GM06990 (cell line): ENCODE measurements at regions not wholly inside any gene's neighbourhood (a gene's known extent, or its start where the extent isn't known, plus 50 kb on each side); places are given as distances from the start of the nearest gene placed in this dataset.

Experiments
- DNase-seq: peaks from one replicate; pipeline ENCODE4 v3.0.0-alpha.2; 2011; ENCODE audit not compliant: insufficient read length; ENCODE audit errors: extremely low read depth
- H3K27me3 ChIP-seq: replicated peaks from 2 replicates; pipeline ENCODE4 v1.6.0; 2011; ENCODE audit warnings: low read length; ENCODE audit not compliant: control insufficient read depth, insufficient read depth
- H3K36me3 ChIP-seq: 2 replicates; pipeline ENCODE4 v1.5.1; 2011; ENCODE audit warnings: low read length; ENCODE audit not compliant: control insufficient read depth, insufficient read depth
- H3K4me3 ChIP-seq: replicated peaks from 2 replicates; pipeline ENCODE4 v1.5.1; 2011; ENCODE audit warnings: low read depth, mild to moderate bottlenecking, control low read depth, low read length
- CTCF ChIP-seq: IDR thresholded peaks from 2 replicates; pipeline ENCODE4 v1.5.1; 2011; ENCODE audit warnings: low read length, control low read depth, mild to moderate bottlenecking, inconsistent platforms; ENCODE audit not compliant: insufficient read depth, poor library complexity, severe bottlenecking

GRCh38 chr21:16550917-16551741 is 821.3 kb downstream of the USP25 start:
- H3K4me3 ChIP-seq = no peak overlapping the region
- no peaks in the 10 kb centered on the region for H3K36me3 ChIP-seq
- no peaks in the 10 kb centered on the region for H3K27me3 ChIP-seq
- no peak for TF ChIP-seq CTCF
- no peak for DNase-seq

DNA sequence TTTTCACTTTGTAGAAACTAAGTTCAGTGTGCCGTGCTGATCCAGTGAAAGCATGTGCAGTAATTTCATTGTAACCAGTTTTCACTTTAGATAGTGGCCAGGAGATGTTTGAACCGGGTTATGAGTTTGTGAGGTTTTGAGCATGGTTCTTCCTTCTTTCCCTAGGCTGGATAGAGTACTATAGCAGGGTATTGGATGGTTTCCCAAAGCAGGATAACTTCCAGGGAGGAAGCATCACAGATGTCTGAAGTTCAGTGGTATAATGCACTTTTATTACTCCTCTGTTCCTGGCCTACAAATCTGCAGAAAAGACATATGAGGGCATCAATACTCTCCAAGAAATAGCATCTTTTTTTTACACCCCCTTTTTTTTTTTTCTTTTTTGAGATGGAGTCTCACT is 823.1 kb downstream of the USP25 start:
- no peaks in the 10 kb centered on the region for H3K27me3 ChIP-seq
- no peak overlapping the region for H3K4me3 ChIP-seq
- H3K36me3 ChIP-seq = no peaks in the 10 kb centered on the region
- no peak for TF ChIP-seq CTCF
- no peak for DNase-seq

- Histone ChIP-seq H3K27me3 (no peaks in the 10 kb centered on the region), H3K4me3 (no peak overlapping the region), H3K36me3 (no peaks in the 10 kb centered on the region)
- DNase-seq = no peak
- TF ChIP-seq CTCF = no peak
These were observed 824.7 kb downstream of the USP25 start for GRCh38 chr21:16554503-16554902.

DNA sequence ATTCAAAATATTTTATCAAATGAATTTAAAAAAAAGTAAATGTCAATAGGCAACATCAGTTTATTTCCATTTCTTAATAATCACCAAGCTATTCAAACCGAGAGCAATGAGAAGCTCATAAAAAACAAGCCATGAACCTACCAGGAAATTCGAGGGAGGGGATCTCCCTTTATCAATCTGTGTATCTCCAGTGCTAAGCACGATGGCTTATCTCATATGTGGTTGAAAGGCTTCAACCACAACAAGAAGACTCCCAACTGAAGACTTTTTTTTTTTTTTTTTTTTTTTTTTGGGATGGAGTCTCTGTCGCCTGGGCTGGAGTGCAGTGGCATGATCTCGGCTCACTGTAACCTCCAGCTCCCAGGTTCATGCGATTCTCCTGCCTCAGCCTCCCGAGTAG is 833.3 kb downstream of the USP25 start:
- no peaks in the 10 kb centered on the region for H3K27me3 ChIP-seq
- no peak for TF ChIP-seq CTCF
- H3K4me3 ChIP-seq = no peak overlapping the region
- DNase-seq = no peak
- H3K36me3 ChIP-seq = no peaks in the 10 kb centered on the region

GRCh38 chr21:16563795-16564194 is 834.0 kb downstream of the USP25 start:
- TF ChIP-seq CTCF = no peak
- Histone ChIP-seq H3K4me3 (no peak overlapping the region), H3K27me3 (no peaks in the 10 kb centered on the region), H3K36me3 (no peaks in the 10 kb centered on the region)
- DNase-seq = no peak
